NCI-H1417 (cell line): ENCODE measurements at regions not wholly inside any gene's neighbourhood (a gene's known extent, or its start where the extent isn't known, plus 50 kb on each side); places are given as distances from the start of the nearest gene placed in this dataset.
"Not testable (repeated sequence)": the region's sequence is repeated elsewhere in the genome, so short reads cannot be mapped to it uniquely, and the experiment has no call there.

Experiments used
- DNase-seq, 3 experiments: peaks; one replicate each; lab custom pipeline; 2025; lab: John Stamatoyannopoulos, UW

DNA sequence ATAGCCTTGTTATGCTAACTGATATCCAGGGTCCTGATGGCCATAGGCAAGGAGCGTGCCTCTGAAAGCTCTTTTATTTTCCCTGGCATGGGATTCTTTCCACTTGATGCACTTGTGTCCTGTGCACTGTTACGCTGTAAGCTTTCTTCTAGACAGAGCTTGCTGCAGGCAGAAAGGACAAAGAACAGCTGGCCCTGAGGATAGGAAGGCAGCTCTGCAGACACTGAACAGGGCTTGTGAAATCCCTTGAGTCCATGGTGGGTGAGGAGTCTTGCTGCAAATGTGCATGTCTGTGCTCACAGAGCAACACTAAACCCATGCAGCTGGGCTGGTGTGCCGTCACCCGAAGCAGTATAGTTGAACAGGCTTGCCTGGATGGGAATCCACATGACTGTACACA, 126.6 kb downstream of the AKAP11 start:
- DNase-seq: peak in 1 of 3 experiments; percentile 48

GRCh38 chr13:42400188-42400833, 128.4 kb downstream of the AKAP11 start:
- no peak for DNase-seq

- DNase-seq: peak in 2 of 3 experiments; percentile 4 to 71
Measured at GRCh38 chr13:42401376-42401775, 129.4 kb downstream of the AKAP11 start.

DNA sequence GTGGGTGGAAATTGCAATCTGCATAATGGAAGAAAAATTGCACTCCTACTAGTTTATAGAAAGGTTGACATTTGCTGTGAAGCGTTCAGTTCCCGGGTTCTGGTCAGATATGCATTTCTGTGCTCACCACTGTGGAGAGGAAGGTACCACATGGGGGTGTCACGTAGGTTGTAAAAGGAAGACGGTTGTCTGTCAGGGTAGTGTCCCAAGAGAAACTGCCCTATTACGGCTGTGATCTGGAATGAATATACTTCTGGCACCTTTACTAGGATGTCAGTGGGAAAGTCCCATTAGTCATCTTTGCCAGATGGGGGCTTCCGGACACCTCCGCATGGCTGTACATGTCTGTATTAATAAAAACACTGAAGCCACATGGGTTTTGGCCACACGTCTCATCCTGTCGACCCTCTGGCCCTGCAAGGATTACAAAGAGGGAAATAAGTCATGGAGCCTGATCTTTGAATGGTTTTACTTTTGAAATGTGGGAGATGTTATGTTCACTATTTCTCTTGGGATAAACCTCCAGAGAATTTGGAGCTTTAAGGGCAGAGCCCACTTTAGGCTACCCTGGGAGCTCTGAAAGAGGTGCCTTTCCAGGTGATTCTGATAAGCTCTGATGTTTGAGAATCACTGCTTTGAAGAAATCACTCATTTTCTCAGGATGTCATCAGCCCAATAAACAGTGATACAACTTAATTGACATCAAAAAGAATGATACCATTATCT, 133.9 kb downstream of the AKAP11 start:
- no peak for DNase-seq

DNA sequence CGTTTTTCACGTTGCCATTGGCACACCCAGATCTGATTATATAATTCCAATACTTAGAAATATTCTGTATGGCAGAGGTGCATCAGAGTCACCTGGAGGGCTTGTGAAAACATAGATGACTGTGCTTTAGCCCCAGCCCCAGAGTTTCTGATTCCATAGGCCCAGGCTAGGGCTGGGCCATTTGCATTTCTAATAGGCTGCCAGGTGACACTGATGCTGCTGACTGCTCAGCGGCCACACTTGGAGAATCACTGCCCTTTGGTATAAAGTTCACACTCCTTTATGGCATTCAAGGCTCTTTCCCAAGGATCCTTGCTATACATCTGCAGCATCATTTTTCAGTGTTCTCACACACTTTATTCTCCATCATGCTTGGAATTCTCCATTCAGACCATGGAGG, 137.1 kb downstream of the AKAP11 start:
- DNase-seq: no peak

- DNase-seq: no peak
Measured at GRCh38 chr13:42409551-42409950, 137.6 kb downstream of the AKAP11 start.

GRCh38 chr13:42412812-42413483, 141.0 kb downstream of the AKAP11 start:
- DNase-seq: no peak

- no peak for DNase-seq
Measured at GRCh38 chr13:42413484-42413815, 141.5 kb downstream of the AKAP11 start.

GRCh38 chr13:42417626-42418025, 145.7 kb downstream of the AKAP11 start:
- no peak for DNase-seq

GRCh38 chr13:42418184-42418583, 146.2 kb downstream of the AKAP11 start:
- DNase-seq: no peak

DNA sequence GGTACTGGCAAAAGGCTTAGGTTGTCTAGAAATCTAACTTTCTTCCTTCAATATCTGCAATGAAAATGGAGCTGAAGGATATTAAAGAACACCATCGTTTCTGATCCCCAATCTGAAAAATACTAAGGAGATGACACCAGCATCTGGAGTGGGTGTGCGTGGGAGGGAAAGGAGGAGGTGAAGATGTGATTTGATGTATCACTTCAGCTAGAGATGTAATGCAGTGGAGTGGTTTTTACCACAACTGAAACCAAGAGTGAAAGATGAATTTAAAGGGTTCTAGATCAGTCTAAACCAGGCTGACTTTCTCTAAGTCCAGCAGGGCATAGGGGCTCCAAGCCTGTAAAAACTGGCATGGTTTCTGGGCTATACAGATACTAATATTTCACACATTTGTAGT, 148.4 kb downstream of the AKAP11 start:
- no peak for DNase-seq

- DNase-seq: no peak
Measured at GRCh38 chr13:42422681-42423080, 150.7 kb downstream of the AKAP11 start.

- no peak for DNase-seq
Measured at GRCh38 chr13:42424182-42424581, 149.8 kb upstream of the TNFSF11 start.

GRCh38 chr13:42445354-42445753, 128.6 kb upstream of the TNFSF11 start:
- DNase-seq: no peak

GRCh38 chr13:42446597-42446996, 127.4 kb upstream of the TNFSF11 start:
- DNase-seq: not testable (repeated sequence)

GRCh38 chr13:42453091-42453645, 120.8 kb upstream of the TNFSF11 start:
- no peak for DNase-seq

DNA sequence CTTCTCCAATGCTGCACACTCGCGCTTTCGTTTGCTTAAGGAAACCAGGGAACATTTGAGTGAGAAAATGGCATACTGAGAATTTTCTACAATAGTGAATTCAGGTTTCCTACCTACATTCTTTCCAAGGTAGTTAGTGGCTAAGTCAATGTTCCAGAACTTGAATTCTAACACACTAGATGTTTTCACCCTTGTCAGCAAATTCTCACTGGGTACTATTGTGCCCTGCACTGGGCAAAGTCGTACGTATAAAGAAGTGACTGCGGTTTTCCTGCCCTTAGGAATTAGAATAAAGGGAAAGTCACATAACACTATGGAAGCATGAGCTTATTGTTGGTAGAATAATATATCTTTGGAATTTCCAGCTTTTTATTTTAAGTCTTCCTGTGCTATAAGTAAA, 119.2 kb upstream of the TNFSF11 start:
- no peak for DNase-seq

- DNase-seq: peak in 1 of 3 experiments; percentile 15
Measured at GRCh38 chr13:42458193-42458592, 115.8 kb upstream of the TNFSF11 start.

DNA sequence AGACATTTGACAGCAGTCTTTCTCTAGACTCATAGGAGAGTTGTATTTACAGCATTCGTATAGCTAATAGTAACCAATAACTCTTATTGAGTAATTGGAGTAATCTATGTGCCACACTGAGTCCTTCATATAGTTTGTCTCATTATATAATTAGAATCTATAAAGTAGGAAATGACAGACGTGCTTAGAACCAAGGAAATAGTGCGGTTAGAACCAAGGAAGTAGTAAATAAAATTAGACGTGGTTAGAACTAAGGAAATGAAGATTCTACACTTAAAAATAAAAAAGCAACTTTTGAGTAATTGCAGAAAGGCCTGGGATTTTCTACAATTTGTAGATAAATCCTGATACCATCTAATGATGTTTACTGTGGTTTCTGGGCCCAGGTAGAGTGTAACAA, 107.8 kb upstream of the TNFSF11 start:
- peak in 1 of 3 experiments; percentile 47 for DNase-seq

GRCh38 chr13:42466609-42467008, 107.3 kb upstream of the TNFSF11 start:
- no peak for DNase-seq

- DNase-seq: no peak
Measured at GRCh38 chr13:42474954-42475353, 99.0 kb upstream of the TNFSF11 start.

DNA sequence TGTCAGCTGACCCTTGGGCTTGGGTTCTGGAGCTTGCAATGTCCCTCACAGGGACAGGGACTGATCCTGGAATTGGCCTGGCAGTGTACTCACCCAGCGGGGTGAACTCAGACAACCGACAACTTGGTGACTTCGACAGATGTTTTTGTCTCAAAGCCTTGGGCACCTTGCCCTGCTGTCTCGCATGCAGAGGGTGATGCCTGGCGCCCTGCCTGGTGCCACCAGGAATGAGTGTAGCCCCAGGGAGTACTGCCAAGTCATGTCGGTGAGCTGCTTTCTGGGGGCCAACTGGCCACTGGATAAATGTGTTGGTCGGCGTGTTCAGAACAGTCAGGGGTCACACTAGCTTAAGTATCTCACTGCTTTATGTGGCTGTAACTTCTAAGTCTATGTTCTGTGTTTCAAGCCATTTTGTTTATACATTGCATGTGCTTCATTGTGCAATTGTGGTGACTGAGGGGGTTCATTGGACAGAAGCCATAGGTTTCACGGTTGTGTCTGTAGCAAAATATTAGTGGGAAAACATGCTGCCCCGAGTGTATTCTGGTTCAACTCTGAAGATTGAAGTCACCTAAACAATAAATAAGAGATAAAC, 96.3 kb upstream of the TNFSF11 start:
- no peak for DNase-seq
